NCI-H1694 (cell line): ENCODE measurements at regions not wholly inside any gene's neighbourhood (a gene's known extent, or its start where the extent isn't known, plus 50 kb on each side); places are given as distances from the start of the nearest gene placed in this dataset.

ENCODE experiments used
- DNase-seq: peaks from one replicate; lab custom pipeline; 2025; lab: John Stamatoyannopoulos, UW

- no peak for DNase-seq
These were observed 142.2 kb downstream of the IRS2 start for GRCh38 chr13:109644069-109644750.

GRCh38 chr13:109642358-109642757 lies 144.0 kb downstream of the IRS2 start:
- DNase-seq = no peak

- DNase-seq = no peak
These were observed 149.6 kb downstream of the IRS2 start for GRCh38 chr13:109636736-109637135.

GRCh38 chr13:109631069-109631468 lies 155.3 kb downstream of the IRS2 start:
- no peak for DNase-seq

- no peak for DNase-seq
These were observed 156.1 kb downstream of the IRS2 start for GRCh38 chr13:109630271-109630670.

- no peak for DNase-seq
These were observed 156.6 kb downstream of the IRS2 start for GRCh38 chr13:109629737-109630136.

- no peak for DNase-seq
These were observed 158.1 kb downstream of the IRS2 start for GRCh38 chr13:109628251-109628699.

GRCh38 chr13:109627649-109628048 lies 158.7 kb downstream of the IRS2 start:
- DNase-seq = no peak

GRCh38 chr13:109626386-109627171 lies 159.8 kb downstream of the IRS2 start:
- no peak for DNase-seq

- no peak for DNase-seq
These were observed 161.2 kb downstream of the IRS2 start for GRCh38 chr13:109625156-109625555.

GRCh38 chr13:109622006-109622405 lies 164.4 kb downstream of the IRS2 start:
- no peak for DNase-seq

- DNase-seq = no peak
These were observed 170.5 kb downstream of the IRS2 start for GRCh38 chr13:109615721-109616420.

- DNase-seq = no peak
These were observed 174.3 kb downstream of the IRS2 start for GRCh38 chr13:109611912-109612691.

- no peak for DNase-seq
These were observed 175.9 kb downstream of the IRS2 start for GRCh38 chr13:109610517-109610916.

- no peak for DNase-seq
These were observed 177.9 kb downstream of the IRS2 start for GRCh38 chr13:109608503-109608902.

- DNase-seq = no peak
These were observed 178.3 kb downstream of the IRS2 start for GRCh38 chr13:109608059-109608458.

GRCh38 chr13:109606520-109606919 lies 179.9 kb downstream of the IRS2 start:
- DNase-seq = no peak

GRCh38 chr13:109605846-109606245 lies 180.5 kb downstream of the IRS2 start:
- no peak for DNase-seq

- no peak for DNase-seq
These were observed 181.5 kb downstream of the IRS2 start for GRCh38 chr13:109604894-109605293.

GRCh38 chr13:109602356-109602755 lies 184.0 kb downstream of the IRS2 start:
- DNase-seq = no peak

GRCh38 chr13:109599901-109600657 lies 186.3 kb downstream of the IRS2 start:
- no peak for DNase-seq
